Suppressor macrophage treated with lipopolysaccharide for 4 hours (primary cell): ENCODE measurements at regions not wholly inside any gene's neighbourhood (a gene's known extent, or its start where the extent isn't known, plus 50 kb on each side); places are given as distances from the start of the nearest gene placed in this dataset.

Experiments used
- DNase-seq: peaks from one replicate; pipeline ENCODE4 v3.0.0-alpha.2; 2020

DNA sequence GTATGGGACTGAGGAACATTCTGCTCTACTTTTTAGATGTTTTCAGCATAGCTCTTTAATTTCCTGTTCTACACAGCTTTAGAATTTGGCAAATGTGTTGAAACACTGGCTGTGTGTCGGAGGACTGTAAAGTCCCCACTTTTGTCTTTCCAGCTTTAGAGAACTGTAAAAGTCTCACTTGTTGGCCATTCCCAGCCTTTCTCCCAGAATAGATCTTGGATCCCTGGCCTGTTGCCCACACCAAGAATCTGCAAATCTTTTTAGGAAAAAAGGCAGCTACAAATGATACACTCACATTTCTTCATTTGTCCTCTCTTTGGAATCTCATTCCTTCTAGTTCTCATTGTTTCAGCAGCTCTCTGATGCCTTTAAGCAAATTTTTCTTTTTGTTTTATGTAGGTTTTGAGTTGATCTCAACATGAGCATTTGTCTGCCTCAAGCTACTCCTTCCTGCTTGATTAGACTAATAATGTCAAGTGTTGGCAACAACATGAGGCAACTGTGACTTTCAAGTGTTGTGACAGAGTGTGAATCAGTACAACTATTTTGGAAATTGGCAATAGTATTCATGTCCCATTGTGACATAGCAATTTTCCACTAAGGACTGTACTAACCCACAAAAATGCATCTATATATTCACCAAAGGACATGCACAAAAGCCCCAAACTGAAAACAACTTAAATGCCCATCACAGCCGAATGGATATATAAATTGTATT lies 610.8 kb downstream of the EPHA4 start:
- no peak for DNase-seq

- DNase-seq = no peak
Measured at GRCh38 chr2:220962556-220962955, 609.5 kb downstream of the EPHA4 start.

GRCh38 chr2:220963076-220963475 lies 609.0 kb downstream of the EPHA4 start:
- no peak for DNase-seq

GRCh38 chr2:220963930-220964329 lies 608.2 kb downstream of the EPHA4 start:
- DNase-seq = no peak

- DNase-seq = no peak
Measured at GRCh38 chr2:220966636-220967035, 605.5 kb downstream of the EPHA4 start.

DNA sequence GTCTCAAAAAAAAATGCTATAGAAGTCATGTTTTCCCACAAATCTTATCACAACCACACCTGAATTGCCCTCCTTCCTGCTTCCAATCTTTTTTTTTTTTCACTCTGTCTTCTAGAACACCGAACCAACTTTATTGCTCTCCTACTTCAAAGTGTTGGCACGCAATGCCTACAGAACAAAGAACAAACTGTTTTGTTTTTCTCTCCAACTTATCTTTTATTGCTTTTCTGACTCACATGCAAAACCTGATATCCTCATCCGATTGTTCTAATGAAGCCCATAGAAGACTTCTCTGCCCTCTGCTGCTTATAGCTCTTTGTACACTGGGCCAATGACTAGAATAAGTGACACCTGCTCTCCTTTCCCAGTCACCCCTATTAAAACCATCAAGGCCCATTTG lies 602.8 kb downstream of the EPHA4 start:
- DNase-seq = no peak

GRCh38 chr2:220980966-220981675 lies 591.0 kb downstream of the EPHA4 start:
- DNase-seq = no peak

DNA sequence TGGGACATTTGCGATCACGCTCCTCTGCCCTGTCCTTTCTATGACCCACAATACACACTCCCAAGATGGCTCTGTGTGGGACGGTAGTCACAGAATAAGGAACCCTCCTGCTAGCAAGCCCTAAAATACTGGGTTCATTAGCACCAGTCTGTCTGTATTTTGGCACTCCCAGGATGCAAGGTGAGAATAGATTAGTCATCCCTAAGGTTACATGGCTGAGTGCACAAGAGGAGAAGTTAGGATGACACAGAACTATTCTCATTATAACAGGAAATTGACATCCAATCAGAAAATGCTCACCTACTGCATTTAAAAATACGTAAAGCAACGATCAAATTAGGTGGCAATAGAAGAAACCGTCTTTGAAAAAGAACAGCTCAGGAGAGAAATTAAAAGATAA lies 590.2 kb downstream of the EPHA4 start:
- no peak for DNase-seq

DNA sequence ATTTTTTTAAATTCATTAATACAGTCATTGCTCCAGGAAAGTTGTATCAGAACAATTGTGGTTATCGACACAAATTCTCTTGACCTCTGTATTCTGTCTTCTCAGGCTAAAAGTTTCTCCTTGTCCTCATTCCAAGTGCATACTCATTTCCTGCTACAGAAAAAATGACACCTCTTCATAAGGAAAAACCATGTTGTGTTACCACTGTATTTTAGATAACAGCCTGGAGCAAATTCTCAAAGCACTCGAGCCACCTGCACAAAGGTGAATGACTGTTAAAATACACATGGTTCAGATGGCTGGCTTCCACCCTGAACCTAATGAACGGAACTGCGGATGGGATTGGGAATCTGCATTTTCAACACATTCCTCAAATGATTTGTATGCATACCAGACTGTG lies 586.5 kb downstream of the EPHA4 start:
- DNase-seq = no peak

- no peak for DNase-seq
Measured at GRCh38 chr2:220987839-220988238, 584.3 kb downstream of the EPHA4 start.

- no peak for DNase-seq
Measured at GRCh38 chr2:220991972-220992371, 580.1 kb downstream of the EPHA4 start.

DNA sequence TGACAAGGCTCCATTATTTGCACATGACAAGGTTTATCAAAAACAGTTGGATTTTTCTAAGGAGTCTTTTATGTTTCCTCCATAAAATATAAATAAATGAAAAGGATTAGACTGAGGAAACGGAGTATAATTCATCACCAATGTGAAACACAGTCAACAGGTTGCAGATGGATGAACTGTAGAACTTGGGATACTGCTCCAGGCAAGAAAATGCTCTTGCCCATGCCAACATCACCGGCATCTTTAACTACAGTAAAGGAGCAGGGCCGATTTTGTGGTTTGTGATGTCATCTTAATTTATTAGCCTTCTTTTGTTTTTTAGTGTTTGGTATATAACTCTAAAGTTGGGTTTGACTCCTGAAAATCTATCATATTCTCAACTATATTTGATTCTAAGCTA lies 577.3 kb downstream of the EPHA4 start:
- no peak for DNase-seq

DNA sequence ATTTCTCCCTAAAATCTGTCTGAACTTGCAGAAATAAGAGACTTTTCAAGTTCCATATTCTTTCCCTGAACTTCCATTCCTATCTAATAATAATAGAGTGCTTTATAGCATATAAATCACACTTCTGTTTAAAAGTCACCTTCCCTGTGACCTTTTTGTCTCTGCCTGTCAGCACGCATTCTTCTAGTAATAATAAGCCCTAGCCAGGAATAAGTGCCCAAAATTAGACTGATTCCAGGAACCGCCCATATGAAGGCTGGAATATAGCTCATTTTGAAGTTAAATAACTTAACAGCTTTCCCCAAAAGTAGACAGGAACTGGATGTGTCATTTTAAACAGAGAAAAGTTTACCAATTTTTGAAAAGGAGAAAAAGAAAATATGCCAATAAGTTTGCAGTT lies 576.5 kb downstream of the EPHA4 start:
- DNase-seq = no peak

DNA sequence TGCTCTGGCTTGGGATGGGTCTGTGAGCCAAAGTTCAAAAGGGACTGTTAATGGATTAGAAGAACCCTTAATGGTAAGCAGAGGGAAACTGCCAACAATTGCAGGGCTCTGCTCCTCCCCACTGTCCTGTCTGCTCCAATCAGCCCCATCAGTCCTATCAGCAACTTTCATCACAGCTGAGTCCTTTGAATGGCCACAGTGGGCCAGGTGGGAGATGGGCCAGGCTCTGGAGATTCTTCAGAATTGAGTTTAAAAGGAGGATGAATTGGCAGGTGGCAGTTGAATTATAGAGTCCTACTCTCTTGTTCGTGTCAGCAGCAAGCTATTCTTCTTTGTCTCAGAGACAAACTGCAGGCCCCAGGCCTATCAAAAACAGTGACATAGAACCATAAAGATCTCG lies 573.9 kb downstream of the EPHA4 start:
- no peak for DNase-seq

- no peak for DNase-seq
Measured at GRCh38 chr2:220999356-220999755, 572.7 kb downstream of the EPHA4 start.

DNA sequence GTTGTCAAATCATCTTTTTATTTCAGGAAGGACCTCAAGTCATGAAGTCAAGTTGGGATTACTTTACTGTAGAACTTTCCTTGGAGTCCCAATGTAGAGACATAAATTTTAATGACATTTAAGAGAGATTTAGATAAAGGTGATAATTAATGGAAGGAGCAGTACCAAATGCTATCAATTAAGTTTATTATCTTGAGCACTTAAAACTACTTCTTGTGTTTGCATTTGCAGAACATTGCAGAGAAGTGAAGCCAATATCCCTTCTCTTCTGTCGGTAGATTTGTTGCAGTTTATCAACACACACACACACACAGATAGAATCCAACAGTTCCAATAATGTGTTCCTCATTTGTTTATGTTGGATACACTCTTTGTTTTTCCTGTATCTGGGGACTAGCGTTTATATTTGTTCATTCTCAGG lies 570.7 kb downstream of the EPHA4 start:
- DNase-seq = no peak

DNA sequence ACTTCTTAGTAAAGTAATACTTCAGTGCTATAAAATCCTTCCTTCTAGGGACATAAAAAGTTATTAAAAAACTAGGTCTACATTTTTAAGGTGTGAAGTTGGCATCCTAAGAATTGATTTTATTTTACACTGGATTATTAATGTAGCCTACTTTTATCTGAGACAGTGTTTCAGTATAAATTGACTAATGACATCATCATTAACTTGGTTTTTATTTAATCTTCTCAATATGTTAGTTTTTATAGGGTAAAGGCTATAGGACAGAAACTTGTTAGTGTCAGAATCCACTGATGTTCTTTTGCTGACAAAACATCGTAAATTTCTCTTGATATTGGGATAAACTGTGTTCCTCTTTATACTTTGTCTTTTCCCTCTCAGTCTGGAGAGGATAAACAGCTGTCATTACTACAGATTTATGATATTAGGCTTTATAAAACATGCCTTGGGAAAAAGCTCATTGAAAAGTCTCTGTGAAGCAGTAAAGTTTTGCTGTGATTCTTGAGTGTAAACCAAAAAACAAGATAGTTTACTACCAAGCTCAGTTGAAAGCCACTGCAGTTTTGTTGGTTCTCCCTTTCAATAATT lies 569.9 kb downstream of the EPHA4 start:
- no peak for DNase-seq

GRCh38 chr2:221005338-221005737 lies 566.8 kb downstream of the EPHA4 start:
- DNase-seq = no peak

GRCh38 chr2:221006084-221006483 lies 566.0 kb downstream of the EPHA4 start:
- no peak for DNase-seq

DNA sequence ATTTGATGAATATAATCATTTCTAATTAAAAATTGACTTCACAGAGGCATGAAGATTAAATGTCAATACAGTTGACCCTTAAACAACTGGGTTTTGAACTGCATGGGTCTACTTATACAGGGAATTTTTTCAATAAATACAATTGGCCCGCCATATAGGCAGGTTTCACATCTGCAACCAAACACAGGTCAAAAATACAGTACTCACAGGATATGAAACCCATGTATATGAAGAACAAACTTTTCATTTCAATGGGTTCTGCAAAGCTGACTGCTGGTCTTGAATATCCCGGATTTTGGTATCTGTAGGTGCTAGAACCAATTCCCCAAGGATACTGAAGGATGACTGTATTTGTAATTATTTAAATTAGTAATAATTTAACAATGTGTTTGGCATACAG lies 555.6 kb downstream of the EPHA4 start:
- no peak for DNase-seq

DNA sequence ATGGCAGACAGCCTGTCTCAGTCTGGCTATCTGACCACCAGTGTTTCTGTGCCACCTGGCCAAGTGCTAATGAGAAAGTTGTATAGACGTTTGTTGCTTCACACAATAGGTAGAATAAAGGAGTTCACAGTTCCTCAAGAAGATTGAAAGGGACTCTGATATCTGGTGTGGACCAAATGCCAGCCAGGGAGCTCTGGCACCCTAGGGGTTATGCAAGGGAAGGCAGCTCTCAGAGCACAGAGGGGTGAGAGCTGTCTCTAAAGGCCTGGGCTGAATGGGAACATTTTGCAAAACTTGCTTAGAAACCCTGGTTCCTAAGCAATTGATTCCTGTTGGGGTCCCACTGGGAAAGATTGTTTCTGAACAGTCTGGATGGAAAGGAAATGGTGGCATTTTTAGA lies 553.8 kb downstream of the EPHA4 start:
- DNase-seq = no peak

DNA sequence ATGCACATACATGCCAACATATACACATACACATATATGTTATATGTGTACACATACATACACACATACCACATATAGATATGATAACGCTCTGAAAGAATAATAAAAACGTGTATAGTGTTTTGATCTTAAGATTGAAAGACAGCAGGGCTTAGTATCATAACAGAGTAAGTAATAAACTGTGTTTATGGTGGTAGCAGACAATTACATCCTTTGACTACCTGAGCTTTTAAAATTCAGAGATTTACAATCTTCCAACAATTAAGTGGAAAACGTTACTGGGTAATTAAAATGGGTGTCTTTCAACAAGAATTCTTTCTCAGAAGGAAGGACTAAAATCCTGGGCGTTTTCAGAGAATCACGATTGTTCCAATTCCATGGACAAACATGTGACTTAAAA lies 552.4 kb downstream of the EPHA4 start:
- no peak for DNase-seq

DNA sequence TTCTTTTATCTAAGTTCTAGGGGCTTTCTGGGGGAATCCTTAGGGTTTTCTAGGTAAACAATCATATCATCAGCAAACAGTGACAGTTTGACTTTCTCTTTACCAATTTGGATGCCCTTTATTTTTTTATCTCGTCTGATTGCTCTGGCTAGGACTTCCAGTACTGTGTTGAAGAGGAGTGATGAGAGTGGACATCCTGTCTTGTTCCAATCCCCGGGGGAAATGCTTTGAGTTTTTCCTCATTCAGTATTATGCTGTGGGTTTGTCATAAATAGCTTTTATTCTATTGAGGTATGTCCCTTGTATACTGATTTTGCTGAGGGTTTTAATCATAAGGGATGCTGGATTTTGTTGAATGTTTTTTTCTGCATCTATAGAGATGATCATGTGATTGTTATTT lies 549.5 kb downstream of the EPHA4 start:
- DNase-seq = no peak

GRCh38 chr2:221025398-221025797 lies 546.7 kb downstream of the EPHA4 start:
- no peak for DNase-seq
